ENCODE measurements at regions not wholly inside any gene's neighbourhood (a gene's known extent, or its start where the extent isn't known, plus 50 kb on each side); places are given as distances from the start of the nearest gene placed in this dataset.

- TF ChIP-seq TAF1 (IDR thresholded peaks at IDR 0.05; ENCODE audit: low read depth) = no peak
- TF ChIP-seq, protein P1, sequence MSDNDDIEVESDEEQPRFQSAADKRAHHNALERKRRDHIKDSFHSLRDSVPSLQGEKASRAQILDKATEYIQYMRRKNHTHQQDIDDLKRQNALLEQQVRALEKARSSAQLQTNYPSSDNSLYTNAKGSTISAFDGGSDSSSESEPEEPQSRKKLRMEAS (IDR thresholded peaks at IDR 0.05) = no peak
- TF ChIP-seq NFIC (IDR thresholded peaks at IDR 0.05) = no peak
Observed at GRCh38 chr15:69525543-69525942, 72.9 kb downstream of the RPLP1 start.

All from Ishikawa (cell line).